IMR-90 (cell line): ENCODE measurements at regions not wholly inside any gene's neighbourhood (a gene's known extent, or its start where the extent isn't known, plus 50 kb on each side); places are given as distances from the start of the nearest gene placed in this dataset.

Experiments used
- ATAC-seq: fragments of 200-7000 bp; cut with Tn5 transposase; 2 replicates; pipeline ENCODE4 v1.9.1; 2020; ENCODE audit warnings: low read depth, mild to moderate bottlenecking, moderate library complexity
- BruUV-seq: library from RNA; stranded (reverse); fragments of 400-500 nt; replicated peaks from 2 replicates; lab custom pipeline; 2021; lab: Mats Ljungman, UMichigan
- CTCF ChIA-PET: fragments of 300-600 bp; formaldehyde crosslinking; extraction: SDS; loops from one replicate; lab custom pipeline; 2021; ENCODE audit warnings: antibody characterized with exemption; lab: Yijun Ruan, JAX
- POLR2A ChIA-PET: fragments of 300-600 bp; sonication (Branson Sonifier 250); formaldehyde crosslinking; loops from one replicate; lab custom pipeline; 2022; ENCODE audit warnings: antibody characterized with exemption; ENCODE audit not compliant: unreplicated experiment; lab: Charles Lee
- DNase-seq: peaks from one replicate; pipeline ENCODE4 v3.0.0; 2013
- H2AFZ ChIP-seq: replicated peaks from 2 replicates; pipeline ENCODE3; 2013; ENCODE audit warnings: low read length, mild to moderate bottlenecking; ENCODE audit not compliant: poor library complexity
- H2AK5ac ChIP-seq: 2 replicates; pipeline ENCODE4 v1.6.1; 2013; ENCODE audit warnings: low read depth, low read length, inconsistent platforms
- H2AK9ac ChIP-seq: replicated peaks from 2 replicates; pipeline ENCODE3; 2013; ENCODE audit warnings: mild to moderate bottlenecking, low read depth, low read length, moderate library complexity; ENCODE audit not compliant: poor library complexity
- H2BK120ac ChIP-seq: 2 replicates; pipeline ENCODE4 v1.6.1; 2013; ENCODE audit warnings: low read depth, low read length, inconsistent platforms
- H2BK15ac ChIP-seq: 3 replicates; pipeline ENCODE4 v1.6.1; 2013; ENCODE audit warnings: low read depth, low read length, inconsistent platforms
- H2BK20ac ChIP-seq: 2 replicates; pipeline ENCODE4 v1.6.1; 2013; ENCODE audit warnings: low read depth, mild to moderate bottlenecking, inconsistent platforms, low read length, moderate library complexity
- H2BK5ac ChIP-seq: 2 replicates; pipeline ENCODE4 v1.6.1; 2013; ENCODE audit warnings: mild to moderate bottlenecking, low read depth, low read length, inconsistent platforms; ENCODE audit not compliant: poor library complexity, severe bottlenecking
- H3K14ac ChIP-seq: replicated peaks from 2 replicates; pipeline ENCODE4 v1.6.1; 2013; ENCODE audit warnings: low read depth, low read length, inconsistent platforms
- H3K18ac ChIP-seq: 2 replicates; pipeline ENCODE4 v1.6.1; 2013; ENCODE audit warnings: low read depth, low read length, control low read depth
- H3K23ac ChIP-seq: 2 replicates; pipeline ENCODE4 v1.6.1; 2013; ENCODE audit warnings: low read depth, low read length, inconsistent platforms
- H3K27ac ChIP-seq: 2 replicates; pipeline ENCODE4 v1.5.1; 2013; ENCODE audit warnings: mild to moderate bottlenecking, control low read depth, low read length; ENCODE audit not compliant: insufficient read depth
- H3K27me3 ChIP-seq: 2 replicates; pipeline ENCODE4 v1.6.1; 2013; ENCODE audit warnings: low read length; ENCODE audit not compliant: control insufficient read depth, insufficient read depth
- H3K36me3 ChIP-seq: 2 replicates; pipeline ENCODE4 v1.6.1; 2013; ENCODE audit warnings: low read length, mixed read lengths; ENCODE audit not compliant: control insufficient read depth, insufficient read depth
- H3K4ac ChIP-seq: 2 replicates; pipeline ENCODE4 v1.6.1; 2013; ENCODE audit warnings: low read depth, low read length, inconsistent platforms
- H3K4me1 ChIP-seq: 2 replicates; pipeline ENCODE4 v1.6.1; 2013; ENCODE audit warnings: low read length, mixed read lengths; ENCODE audit not compliant: control insufficient read depth, insufficient read depth
- H3K4me2 ChIP-seq: 2 replicates; pipeline ENCODE4 v1.6.1; 2013; ENCODE audit warnings: low read depth, mild to moderate bottlenecking, control low read depth, low read length, moderate library complexity
- H3K4me3 ChIP-seq: 2 replicates; pipeline ENCODE4 v1.5.1; 2013; ENCODE audit warnings: low read depth, mild to moderate bottlenecking, control low read depth, low read length, moderate library complexity; ENCODE audit not compliant: insufficient read depth
- H3K56ac ChIP-seq: 2 replicates; pipeline ENCODE4 v1.6.1; 2013; ENCODE audit warnings: low read length, inconsistent platforms; ENCODE audit not compliant: insufficient read depth; ENCODE audit errors: extremely low read depth
- H3K79me1 ChIP-seq, 2 experiments: 2 replicates each; pipeline ENCODE4 v1.6.1; 2013; ENCODE audit warnings: low read length in 2 of 2, inconsistent platforms in 1 of 2, low read depth in 1 of 2
- H3K9ac ChIP-seq: 2 replicates; pipeline ENCODE4 v1.6.1; 2013; ENCODE audit warnings: low read depth, low read length, control low read depth
- H3K9me1 ChIP-seq: 2 replicates; pipeline ENCODE4 v1.6.1; 2013; ENCODE audit warnings: low read length, inconsistent platforms; ENCODE audit not compliant: insufficient read depth
- H3K9me3 ChIP-seq: 2 replicates; pipeline ENCODE4 v1.6.1; 2013; ENCODE audit warnings: low read length; ENCODE audit not compliant: control insufficient read depth, insufficient read depth
- H4K20me1 ChIP-seq: 2 replicates; pipeline ENCODE4 v1.6.1; 2013; ENCODE audit warnings: low read length, inconsistent platforms; ENCODE audit not compliant: insufficient read depth
- H4K5ac ChIP-seq: 2 replicates; pipeline ENCODE4 v1.6.1; 2013; ENCODE audit warnings: mild to moderate bottlenecking, low read depth, low read length, control low read depth
- H4K8ac ChIP-seq, 2 experiments: 2 replicates each; pipeline ENCODE4 v1.6.1; 2013; ENCODE audit warnings: low read depth in 2 of 2, low read length in 2 of 2, control low read depth in 1 of 2, inconsistent platforms in 1 of 2
- H4K91ac ChIP-seq: 2 replicates; pipeline ENCODE4 v1.6.1; 2013; ENCODE audit warnings: low read depth, low read length, inconsistent platforms; ENCODE audit not compliant: insufficient read depth
- CHD1 ChIP-seq: IDR thresholded peaks from 2 replicates; pipeline ENCODE4 v1.6.1; 2012; ENCODE audit warnings: low read depth, low read length, improper control_type of control experiment
- FOS ChIP-seq: fragments of 150-350 bp; IDR thresholded peaks from 2 replicates; pipeline ENCODE4 v1.6.1; 2016; ENCODE audit warnings: low read depth, low read length
- MAZ ChIP-seq: IDR thresholded peaks from 2 replicates; pipeline ENCODE4 v1.6.1; 2012; ENCODE audit warnings: low read depth, mild to moderate bottlenecking, low read length, improper control_type of control experiment, moderate library complexity, borderline replicate concordance
- RCOR1 ChIP-seq: IDR thresholded peaks from 2 replicates; pipeline ENCODE4 v1.6.1; 2012; ENCODE audit warnings: mild to moderate bottlenecking, low read length, improper control_type of control experiment; ENCODE audit not compliant: insufficient replicate concordance
- RFX5 ChIP-seq: IDR thresholded peaks from 2 replicates; pipeline ENCODE4 v1.8.0; 2012; ENCODE audit warnings: low read depth, mild to moderate bottlenecking, low read length, moderate library complexity
- SMC3 ChIP-seq: fragments of 150-350 bp; IDR thresholded peaks from 2 replicates; pipeline ENCODE4 v1.6.1; 2016; ENCODE audit warnings: low read depth, mild to moderate bottlenecking, antibody characterized with exemption, low read length, moderate library complexity
- WGBS, 2 experiments: methylation state at CpG; one replicate each; pipeline versions ENCODE4 v1.1.5 to v1.1.7; 2013; ENCODE audit warnings: missing lambda C conversion rate in 2 of 2; ENCODE audit not compliant: insufficient read length in 1 of 2; ENCODE audit errors: extremely low coverage in 2 of 2; 5-methylcytosine and 5-hydroxymethylcytosine counted together
- dilution Hi-C: fragments of 300-500 bp; cut with HindIII; formaldehyde crosslinking; loops from one replicate; pipeline ENCODE4 v1.14.3; 2018; ENCODE audit warnings: low sequenced_read_pairs; ENCODE audit not compliant: unreplicated experiment
- in situ Hi-C: fragments of 300-500 bp; cut with MboI; formaldehyde crosslinking; loops from 3 replicates; pipeline ENCODE4 v1.14.3; 2019; ENCODE audit warnings: low sequenced_read_pairs, inconsistent platforms, mixed read lengths
- intact Hi-C: fragments of 100-400 bp; cut with micrococcal nuclease; formaldehyde crosslinking; loops from 2 replicates; pipeline ENCODE4 v1.10.0; 2022
- TF ChIP-seq, protein P1 (sequence below): fragments of 150-350 bp; IDR thresholded peaks from 2 replicates; pipeline ENCODE4 v1.6.1; 2016; ENCODE audit warnings: low read depth, mild to moderate bottlenecking, low read length, moderate library complexity, borderline replicate concordance

DNA sequence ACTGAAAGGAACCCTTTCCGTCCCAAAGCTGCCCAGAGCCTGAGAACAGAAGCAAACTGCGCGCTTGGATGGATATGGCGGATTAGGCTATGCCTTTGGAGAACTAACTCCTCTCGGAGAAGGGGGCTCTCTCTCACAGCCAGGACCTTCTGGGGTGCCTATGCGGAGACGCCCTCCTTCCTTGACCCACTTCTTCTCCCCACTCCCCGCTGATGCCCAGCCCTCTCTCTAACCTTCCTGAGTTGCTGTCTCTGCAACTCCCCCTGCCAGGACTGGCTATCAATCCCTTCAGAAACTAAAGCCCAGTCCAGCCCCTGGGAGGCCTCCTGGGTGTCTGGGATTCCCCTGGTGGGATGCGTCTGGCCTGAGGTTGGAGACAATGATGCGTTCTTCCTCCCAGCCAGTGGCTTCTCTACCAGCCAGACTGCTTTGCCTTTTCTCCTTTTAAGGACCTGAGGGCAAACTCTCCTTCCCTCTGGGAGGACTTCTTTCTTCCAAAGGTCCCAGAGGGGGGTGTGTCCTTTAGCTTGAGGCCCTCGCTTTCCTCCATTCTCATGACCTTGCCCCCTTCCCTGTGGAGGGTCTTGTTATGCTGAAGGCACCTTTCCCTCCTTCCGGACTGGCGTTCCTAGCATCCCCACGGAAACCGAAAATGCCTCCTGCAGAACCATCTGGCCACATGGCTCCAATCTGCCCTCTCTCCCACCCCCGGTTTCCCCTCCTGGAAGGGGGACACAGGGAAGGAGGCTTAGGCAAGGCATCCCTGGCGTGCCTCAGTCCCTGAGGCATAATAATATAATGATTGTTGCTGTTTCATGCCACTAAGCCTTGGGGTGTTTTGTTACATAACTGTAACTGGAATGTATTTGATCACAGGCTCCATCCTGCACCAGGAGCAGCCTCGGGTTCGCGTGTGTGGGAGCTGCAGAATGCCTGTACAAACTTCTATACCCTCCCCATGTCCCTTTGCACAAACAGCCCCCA is 63.4 kb upstream of the C15orf39 start (continued):
- TF ChIP-seq SMC3, result no peak

DNA sequence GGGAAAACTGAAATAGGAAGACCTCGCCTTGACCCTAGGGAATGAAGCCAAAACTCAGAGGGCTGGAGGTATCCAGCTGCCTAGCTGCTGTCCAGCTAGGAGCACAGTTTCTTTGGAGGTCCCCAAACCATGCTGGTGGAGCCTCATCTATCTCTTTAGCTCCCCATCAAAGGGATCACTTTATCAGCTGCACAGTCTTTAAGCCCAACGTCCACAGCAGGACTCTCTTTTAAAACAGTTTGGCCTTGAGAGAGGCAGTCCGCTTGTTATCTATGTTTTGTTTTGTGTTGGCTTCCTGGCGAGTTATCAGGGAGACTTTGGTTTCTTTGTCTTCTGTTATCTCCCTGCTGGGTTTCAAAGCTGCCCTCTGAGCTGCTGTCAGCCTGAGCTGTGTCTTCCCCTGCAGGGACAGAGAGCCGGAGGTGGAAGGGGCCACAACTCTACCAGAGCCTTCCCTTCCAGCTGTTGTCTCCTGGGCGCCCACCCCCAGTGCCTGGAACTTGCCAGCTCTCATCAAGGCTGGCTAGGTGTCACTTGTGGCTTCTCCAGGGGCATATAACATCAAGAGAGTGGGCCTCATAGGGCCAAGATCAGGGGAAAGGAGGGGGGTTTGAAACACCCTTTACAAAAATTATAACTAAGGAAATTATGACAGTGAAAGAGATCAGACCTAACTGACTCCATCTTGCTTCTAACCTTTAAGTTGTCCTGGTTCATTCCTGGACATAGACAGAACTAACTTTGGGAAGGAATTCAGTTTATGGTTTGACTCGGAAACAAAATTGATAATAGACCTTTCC is 61.4 kb upstream of the C15orf39 start:
- no peak overlapping the region for H2BK15ac ChIP-seq
- H2BK20ac ChIP-seq, result no peak overlapping the region
- in situ Hi-C loops, result no loop called here
- no peak overlapping the region for H2AK5ac ChIP-seq
- no peak overlapping the region for H3K4ac ChIP-seq
- ChIA-PET CTCF (interaction anchor here (0.8 to 1.5 kb wide), 2 partner anchors 10 to 97 kb away, joined by 3 read pairs; no protein-coding TSS in a partner anchor), POLR2A (interaction anchor here (0.6 kb wide), 1 partner anchor 17 kb away, joined by 3 read pairs; no protein-coding TSS in a partner anchor)
- ATAC-seq (no peak), DNase-seq (no peak)
- no TSS peak for BruUV-seq
- no peak overlapping the region for H2AK9ac ChIP-seq
- H2BK120ac ChIP-seq, result no peak overlapping the region
- H3K14ac ChIP-seq, result no peak overlapping the region
- intact Hi-C loops, result no loop called here
- no peaks in the 10 kb centered on the region for H3K79me1 ChIP-seq
- H4K8ac ChIP-seq, result no peak overlapping the region
- H3K56ac ChIP-seq, result no peak overlapping the region
- no peak overlapping the region for H3K9ac ChIP-seq
- H2BK5ac ChIP-seq, result no peak overlapping the region
- H3K27me3 ChIP-seq, result peaks cover 22% of the 10 kb centered on the region
- no peak overlapping the region for H4K5ac ChIP-seq
- H4K91ac ChIP-seq, result no peak overlapping the region
- H2AFZ ChIP-seq, result no peak overlapping the region
- H3K4me1 ChIP-seq, result no peaks in the 10 kb centered on the region
- dilution Hi-C loops, result no loop called here
- no peak overlapping the region for H3K23ac ChIP-seq
- H3K27ac ChIP-seq, result no peak overlapping the region
- no peaks in the 10 kb centered on the region for H3K9me1 ChIP-seq
- H3K4me3 ChIP-seq, result no peak overlapping the region
- no CpG with 5 or more reads among the region's 7 CpGs for WGBS, 2 experiments
- H3K18ac ChIP-seq, result no peak overlapping the region
- peaks cover 29% of the 10 kb centered on the region for H3K9me3 ChIP-seq
- TF ChIP-seq RCOR1, result no peak
- TF ChIP-seq FOS, result no peak
- TF ChIP-seq RFX5, result no peak
- TF ChIP-seq MAZ, result no peak
- TF ChIP-seq CHD1, result no peak
- TF ChIP-seq, protein P1, sequence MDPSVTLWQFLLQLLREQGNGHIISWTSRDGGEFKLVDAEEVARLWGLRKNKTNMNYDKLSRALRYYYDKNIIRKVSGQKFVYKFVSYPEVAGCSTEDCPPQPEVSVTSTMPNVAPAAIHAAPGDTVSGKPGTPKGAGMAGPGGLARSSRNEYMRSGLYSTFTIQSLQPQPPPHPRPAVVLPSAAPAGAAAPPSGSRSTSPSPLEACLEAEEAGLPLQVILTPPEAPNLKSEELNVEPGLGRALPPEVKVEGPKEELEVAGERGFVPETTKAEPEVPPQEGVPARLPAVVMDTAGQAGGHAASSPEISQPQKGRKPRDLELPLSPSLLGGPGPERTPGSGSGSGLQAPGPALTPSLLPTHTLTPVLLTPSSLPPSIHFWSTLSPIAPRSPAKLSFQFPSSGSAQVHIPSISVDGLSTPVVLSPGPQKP, result no peak
- H3K36me3 ChIP-seq, result no peaks in the 10 kb centered on the region
- no peaks in the 10 kb centered on the region for H4K20me1 ChIP-seq
- no peak overlapping the region for H3K4me2 ChIP-seq
